ENCODE measurements at regions not wholly inside any gene's neighbourhood (a gene's known extent, or its start where the extent isn't known, plus 50 kb on each side); places are given as distances from the start of the nearest gene placed in this dataset.
"Not testable (repeated sequence)": the region's sequence is repeated elsewhere in the genome, so short reads cannot be mapped to it uniquely, and the experiment has no call there.

GRCh38 chr12:131247026-131247725 lies 293.5 kb downstream of the ADGRD1 start:
- not testable (repeated sequence) for H3K27ac Mint-ChIP-seq, ATAC-seq

GRCh38 chr12:131247875-131248274 lies 294.2 kb downstream of the ADGRD1 start:
- DNase-seq; ATAC-seq; H3K4me3 Mint-ChIP-seq; H3K36me3 Mint-ChIP-seq (ENCODE audit: low read depth); H3K27me3 Mint-ChIP-seq; H3K9me3 Mint-ChIP-seq; H3K27ac Mint-ChIP-seq; H3K4me1 Mint-ChIP-seq: not testable (repeated sequence)

More at GRCh38 chr12:131247026-131247725, 293.5 kb downstream of the ADGRD1 start:
- not testable (repeated sequence) for H3K27me3 Mint-ChIP-seq; H3K36me3 Mint-ChIP-seq (ENCODE audit: low read depth); H3K4me1 Mint-ChIP-seq; DNase-seq; H3K9me3 Mint-ChIP-seq; H3K4me3 Mint-ChIP-seq

- ATAC-seq (no peak), DNase-seq (no peak)
- H3K4me3 Mint-ChIP-seq = no peak overlapping the region
- H3K36me3 Mint-ChIP-seq (ENCODE audit: low read depth) = no peaks in the 10 kb centered on the region
- no peaks in the 10 kb centered on the region for H3K4me1 Mint-ChIP-seq
- H3K9me3 Mint-ChIP-seq = no peaks in the 10 kb centered on the region
- no peak overlapping the region for H3K27ac Mint-ChIP-seq
- H3K27me3 Mint-ChIP-seq = no peaks in the 10 kb centered on the region
Measured at GRCh38 chr12:131249246-131250027, 295.7 kb downstream of the ADGRD1 start.

GRCh38 chr12:131250028-131250950 lies 296.6 kb downstream of the ADGRD1 start:
- DNase-seq (no peak), ATAC-seq (no peak)
- H3K9me3 Mint-ChIP-seq = no peaks in the 10 kb centered on the region
- H3K27me3 Mint-ChIP-seq = no peaks in the 10 kb centered on the region
- no peak overlapping the region for H3K27ac Mint-ChIP-seq
- H3K36me3 Mint-ChIP-seq (ENCODE audit: low read depth) = no peaks in the 10 kb centered on the region
- H3K4me3 Mint-ChIP-seq = no peak overlapping the region
- H3K4me1 Mint-ChIP-seq = no peaks in the 10 kb centered on the region

GRCh38 chr12:131250951-131251315 lies 297.2 kb downstream of the ADGRD1 start:
- Mint-ChIP-seq H3K4me1 (no peaks in the 10 kb centered on the region), H3K27ac (no peak overlapping the region), H3K4me3 (no peak overlapping the region), H3K9me3 (no peaks in the 10 kb centered on the region), H3K27me3 (no peaks in the 10 kb centered on the region), H3K36me3 (ENCODE audit: low read depth) (no peaks in the 10 kb centered on the region)
- DNase-seq (no peak), ATAC-seq (no peak)

GRCh38 chr12:131251336-131252101 lies 297.8 kb downstream of the ADGRD1 start:
- Mint-ChIP-seq H3K36me3 (ENCODE audit: low read depth) (no peaks in the 10 kb centered on the region), H3K9me3 (no peaks in the 10 kb centered on the region), H3K4me1 (no peaks in the 10 kb centered on the region), H3K27ac (no peak overlapping the region), H3K4me3 (no peak overlapping the region), H3K27me3 (no peaks in the 10 kb centered on the region)
- DNase-seq = no peak
- ATAC-seq = no peak

GRCh38 chr12:131253376-131254026 lies 299.8 kb downstream of the ADGRD1 start:
- H3K4me1 Mint-ChIP-seq = no peaks in the 10 kb centered on the region
- DNase-seq (no peak), ATAC-seq (no peak)
- no peak overlapping the region for H3K4me3 Mint-ChIP-seq
- no peaks in the 10 kb centered on the region for H3K36me3 Mint-ChIP-seq (ENCODE audit: low read depth)
- no peak overlapping the region for H3K27ac Mint-ChIP-seq
- no peaks in the 10 kb centered on the region for H3K9me3 Mint-ChIP-seq
- no peaks in the 10 kb centered on the region for H3K27me3 Mint-ChIP-seq

GRCh38 chr12:131254374-131254773 lies 300.7 kb downstream of the ADGRD1 start:
- ATAC-seq (no peak), DNase-seq (no peak)
- H3K9me3 Mint-ChIP-seq = no peaks in the 10 kb centered on the region
- no peaks in the 10 kb centered on the region for H3K36me3 Mint-ChIP-seq (ENCODE audit: low read depth)
- H3K27me3 Mint-ChIP-seq = no peaks in the 10 kb centered on the region
- no peaks in the 10 kb centered on the region for H3K4me1 Mint-ChIP-seq
- no peak overlapping the region for H3K27ac Mint-ChIP-seq
- no peak overlapping the region for H3K4me3 Mint-ChIP-seq

GRCh38 chr12:131258398-131258797 lies 304.7 kb downstream of the ADGRD1 start:
- Mint-ChIP-seq H3K27me3 (no peaks in the 10 kb centered on the region), H3K27ac (no peak overlapping the region), H3K36me3 (ENCODE audit: low read depth) (no peaks in the 10 kb centered on the region), H3K4me1 (no peaks in the 10 kb centered on the region), H3K9me3 (no peaks in the 10 kb centered on the region), H3K4me3 (no peak overlapping the region)
- ATAC-seq (no peak), DNase-seq (no peak)

- no peak for DNase-seq
- H3K4me1 Mint-ChIP-seq = no peaks in the 10 kb centered on the region
- no peaks in the 10 kb centered on the region for H3K27me3 Mint-ChIP-seq
- H3K4me3 Mint-ChIP-seq = no peak overlapping the region
- H3K27ac Mint-ChIP-seq = no peak overlapping the region
- ATAC-seq = no peak
- H3K9me3 Mint-ChIP-seq = no peaks in the 10 kb centered on the region
- no peaks in the 10 kb centered on the region for H3K36me3 Mint-ChIP-seq (ENCODE audit: low read depth)
Measured at GRCh38 chr12:131260251-131260905, 306.7 kb downstream of the ADGRD1 start.

- H3K4me3 Mint-ChIP-seq = no peak overlapping the region
Measured at GRCh38 chr12:131260954-131261353, 307.2 kb downstream of the ADGRD1 start.

GRCh38 chr12:131261906-131262305 lies 308.2 kb downstream of the ADGRD1 start:
- no peaks in the 10 kb centered on the region for H3K4me1 Mint-ChIP-seq
- H3K4me3 Mint-ChIP-seq = no peak overlapping the region
- no peaks in the 10 kb centered on the region for H3K9me3 Mint-ChIP-seq
- no peaks in the 10 kb centered on the region for H3K27me3 Mint-ChIP-seq
- no peak overlapping the region for H3K27ac Mint-ChIP-seq
- ATAC-seq = no peak
- no peak for DNase-seq
- no peaks in the 10 kb centered on the region for H3K36me3 Mint-ChIP-seq (ENCODE audit: low read depth)

More at GRCh38 chr12:131260954-131261353, 307.2 kb downstream of the ADGRD1 start:
- no peaks in the 10 kb centered on the region for H3K36me3 Mint-ChIP-seq (ENCODE audit: low read depth)
- no peak overlapping the region for H3K27ac Mint-ChIP-seq
- H3K27me3 Mint-ChIP-seq = no peaks in the 10 kb centered on the region
- DNase-seq (no peak), ATAC-seq (no peak)
- H3K4me1 Mint-ChIP-seq = no peaks in the 10 kb centered on the region
- no peaks in the 10 kb centered on the region for H3K9me3 Mint-ChIP-seq

GRCh38 chr12:131263626-131264025 lies 309.9 kb downstream of the ADGRD1 start:
- Mint-ChIP-seq H3K27me3 (no peaks in the 10 kb centered on the region), H3K9me3 (no peaks in the 10 kb centered on the region), H3K27ac (no peak overlapping the region), H3K4me1 (no peaks in the 10 kb centered on the region), H3K4me3 (no peak overlapping the region), H3K36me3 (ENCODE audit: low read depth) (no peaks in the 10 kb centered on the region)
- no peak for DNase-seq
- ATAC-seq = no peak

All from activated naive CD8-positive, alpha-beta T cell treated with anti-CD3 and anti-CD28 coated beads, Interleukin-2, amount 50 U/mL, for 24 hours (primary cell).